ENCODE measurements at regions not wholly inside any gene's neighbourhood (a gene's known extent, or its start where the extent isn't known, plus 50 kb on each side); places are given as distances from the start of the nearest gene placed in this dataset.

GRCh38 chr4:154005171-154005520 is 216.3 kb upstream of the SFRP2 start:
- no peak for TF ChIP-seq CTCF (IDR thresholded peaks at IDR 0.05)
- no peak for TF ChIP-seq POLR2A (IDR thresholded peaks at IDR 0.05)

Data from testis (tissue), 2 donors.